ENCODE measurements at regions not wholly inside any gene's neighbourhood (a gene's known extent, or its start where the extent isn't known, plus 50 kb on each side); places are given as distances from the start of the nearest gene placed in this dataset.

- TF ChIP-seq, protein P1, sequence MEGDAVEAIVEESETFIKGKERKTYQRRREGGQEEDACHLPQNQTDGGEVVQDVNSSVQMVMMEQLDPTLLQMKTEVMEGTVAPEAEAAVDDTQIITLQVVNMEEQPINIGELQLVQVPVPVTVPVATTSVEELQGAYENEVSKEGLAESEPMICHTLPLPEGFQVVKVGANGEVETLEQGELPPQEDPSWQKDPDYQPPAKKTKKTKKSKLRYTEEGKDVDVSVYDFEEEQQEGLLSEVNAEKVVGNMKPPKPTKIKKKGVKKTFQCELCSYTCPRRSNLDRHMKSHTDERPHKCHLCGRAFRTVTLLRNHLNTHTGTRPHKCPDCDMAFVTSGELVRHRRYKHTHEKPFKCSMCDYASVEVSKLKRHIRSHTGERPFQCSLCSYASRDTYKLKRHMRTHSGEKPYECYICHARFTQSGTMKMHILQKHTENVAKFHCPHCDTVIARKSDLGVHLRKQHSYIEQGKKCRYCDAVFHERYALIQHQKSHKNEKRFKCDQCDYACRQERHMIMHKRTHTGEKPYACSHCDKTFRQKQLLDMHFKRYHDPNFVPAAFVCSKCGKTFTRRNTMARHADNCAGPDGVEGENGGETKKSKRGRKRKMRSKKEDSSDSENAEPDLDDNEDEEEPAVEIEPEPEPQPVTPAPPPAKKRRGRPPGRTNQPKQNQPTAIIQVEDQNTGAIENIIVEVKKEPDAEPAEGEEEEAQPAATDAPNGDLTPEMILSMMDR (IDR thresholded peaks at IDR 0.05) = no peak
- no peak for TF ChIP-seq POLR2A (IDR thresholded peaks at IDR 0.05)
- TF ChIP-seq EP300 (IDR thresholded peaks at IDR 0.05) = no peak
Measured at GRCh38 chr2:129910446-129911362, 68.8 kb upstream of the RAB6C start.
